Sigmoid colon (tissue), 6 donors: ENCODE measurements at regions not wholly inside any gene's neighbourhood (a gene's known extent, or its start where the extent isn't known, plus 50 kb on each side); places are given as distances from the start of the nearest gene placed in this dataset.

Experiments used
- DNase-seq: peaks from one replicate; pipeline ENCODE4 v3.0.0-alpha.2; 2019
- H3K27ac ChIP-seq, 4 donors: fragments of 200-600 bp; sonication (generic); one replicate each; pipeline ENCODE4 v1.5.1; 2016 to 2019; ENCODE audit warnings: mild to moderate bottlenecking in 1 of 4
- H3K27me3 ChIP-seq, 3 donors: fragments of 200-600 bp; sonication (generic); one replicate each; pipeline ENCODE4 v1.5.1; 2019; ENCODE audit warnings: mild to moderate bottlenecking in 1 of 3
- H3K36me3 ChIP-seq, 4 donors: fragments of 200-600 bp; sonication (generic); one replicate each; pipeline ENCODE4 v1.5.1; 2016 to 2019
- H3K4me1 ChIP-seq, 4 donors: fragments of 200-600 bp; sonication (generic); one replicate each; pipeline ENCODE4 v1.5.1; 2017 to 2019
- H3K4me3 ChIP-seq, 4 donors: fragments of 200-600 bp; sonication (generic); one replicate each; pipeline ENCODE4 v1.5.1; 2017 to 2019; ENCODE audit warnings: mild to moderate bottlenecking in 2 of 4, moderate library complexity in 1 of 4
- H3K9me3 ChIP-seq, 4 donors: fragments of 200-600 bp in 3 of 4; sonication (generic) in 3 of 4; one replicate each; pipeline versions ENCODE4 v1.5.1 to v1.6.1; 2013 to 2019
- EP300 ChIP-seq, 4 donors: sonication (generic); formaldehyde crosslinking; IDR thresholded peaks; one replicate each; pipeline ENCODE4 v1.6.1; 2017; ENCODE audit warnings: antibody characterized with exemption in 4 of 4
- POLR2A ChIP-seq, 2 donors: fragments of 450-650 bp; IDR thresholded peaks; one replicate each; pipeline ENCODE4 v1.6.1; 2016; ENCODE audit warnings: antibody characterized with exemption in 2 of 2, mild to moderate bottlenecking in 2 of 2, moderate library complexity in 2 of 2
- POLR2AphosphoS5 ChIP-seq, 4 donors: sonication (generic); formaldehyde crosslinking; IDR thresholded peaks; one replicate each; pipeline ENCODE4 v1.6.1; 2017; ENCODE audit warnings: antibody characterized with exemption in 4 of 4
- WGBS, 2 donors: extraction: QIAGEN DNeasy Blood & Tissue Kit; methylation state at CpG; one replicate each; pipeline ENCODE4 v1.1.7; 2013; 5-methylcytosine and 5-hydroxymethylcytosine counted together
- intact Hi-C: fragments of 100-400 bp; cut with DNase I; formaldehyde crosslinking; loops from one replicate; pipeline ENCODE4 v1.15.1; 2023
- TF ChIP-seq, protein P1 (sequence below), 4 experiments: fragments of 450-650 bp in 3 of 4; fragments of 200-600 bp in 1 of 4; IDR thresholded peaks; one replicate each; pipeline ENCODE4 v1.5.1; 2016 to 2019; ENCODE audit warnings: antibody characterized with exemption in 4 of 4, mild to moderate bottlenecking in 3 of 4, moderate library complexity in 2 of 4
- donor health status: healthy with polysubstance abuse.
- donor health status: healthy.

- Histone ChIP-seq H3K27me3 (no peaks in the 10 kb centered on the region), H3K4me1 (no peaks in the 10 kb centered on the region), H3K9me3 (no peaks in the 10 kb centered on the region), H3K4me3 (no peak overlapping the region), H3K27ac (no peak overlapping the region), H3K36me3 (no peaks in the 10 kb centered on the region)
- DNase-seq, result no peak
- no peak for TF ChIP-seq POLR2AphosphoS5 (IDR thresholded peaks at IDR 0.05)
- no peak for TF ChIP-seq POLR2A (IDR thresholded peaks at IDR 0.05)
- TF ChIP-seq, protein P1, sequence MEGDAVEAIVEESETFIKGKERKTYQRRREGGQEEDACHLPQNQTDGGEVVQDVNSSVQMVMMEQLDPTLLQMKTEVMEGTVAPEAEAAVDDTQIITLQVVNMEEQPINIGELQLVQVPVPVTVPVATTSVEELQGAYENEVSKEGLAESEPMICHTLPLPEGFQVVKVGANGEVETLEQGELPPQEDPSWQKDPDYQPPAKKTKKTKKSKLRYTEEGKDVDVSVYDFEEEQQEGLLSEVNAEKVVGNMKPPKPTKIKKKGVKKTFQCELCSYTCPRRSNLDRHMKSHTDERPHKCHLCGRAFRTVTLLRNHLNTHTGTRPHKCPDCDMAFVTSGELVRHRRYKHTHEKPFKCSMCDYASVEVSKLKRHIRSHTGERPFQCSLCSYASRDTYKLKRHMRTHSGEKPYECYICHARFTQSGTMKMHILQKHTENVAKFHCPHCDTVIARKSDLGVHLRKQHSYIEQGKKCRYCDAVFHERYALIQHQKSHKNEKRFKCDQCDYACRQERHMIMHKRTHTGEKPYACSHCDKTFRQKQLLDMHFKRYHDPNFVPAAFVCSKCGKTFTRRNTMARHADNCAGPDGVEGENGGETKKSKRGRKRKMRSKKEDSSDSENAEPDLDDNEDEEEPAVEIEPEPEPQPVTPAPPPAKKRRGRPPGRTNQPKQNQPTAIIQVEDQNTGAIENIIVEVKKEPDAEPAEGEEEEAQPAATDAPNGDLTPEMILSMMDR (IDR thresholded peaks at IDR 0.05), result no peak
- TF ChIP-seq EP300 (IDR thresholded peaks at IDR 0.05), result no peak
- intact Hi-C loops, result no loop called here
Measured at GRCh38 chr5:52328220-52328806, 459.4 kb upstream of the ITGA1 start.

DNA sequence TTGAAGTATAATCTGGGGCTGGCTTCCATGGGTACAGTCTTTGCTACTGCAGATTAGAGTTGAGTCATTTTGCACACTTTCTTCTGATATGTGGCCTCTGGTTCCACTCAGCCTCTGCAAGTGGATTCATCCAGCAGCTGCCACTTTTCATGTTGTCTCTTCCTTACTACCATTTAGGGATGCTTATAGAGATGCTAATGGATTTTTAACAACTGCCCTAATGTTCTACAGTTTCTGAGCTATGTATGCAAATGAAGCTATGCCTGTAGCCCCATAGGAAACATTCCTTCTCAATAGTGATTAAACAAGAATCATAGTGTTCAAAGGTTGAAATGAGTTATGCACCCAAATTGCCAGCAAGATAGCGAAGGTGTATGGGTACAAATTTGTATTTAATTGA is 456.0 kb upstream of the ITGA1 start:
- H3K36me3 ChIP-seq, result no peaks in the 10 kb centered on the region
- no peak overlapping the region for H3K27ac ChIP-seq
- 82 to 89% methylated on average over 1 of the region's 1 CpG for WGBS, 2 donors
- no peak overlapping the region for H3K4me3 ChIP-seq
- no peaks in the 10 kb centered on the region for H3K4me1 ChIP-seq
- peaks cover 0 to 2% (median 0%) of the 10 kb centered on the region in 4 donors for H3K9me3 ChIP-seq
- no peak for DNase-seq
- no peaks in the 10 kb centered on the region for H3K27me3 ChIP-seq
- TF ChIP-seq, protein P1 (IDR thresholded peaks at IDR 0.05), result no peak
- TF ChIP-seq EP300 (IDR thresholded peaks at IDR 0.05) (no peak), POLR2AphosphoS5 (IDR thresholded peaks at IDR 0.05) (no peak), POLR2A (IDR thresholded peaks at IDR 0.05) (no peak)
- intact Hi-C loops, result no loop called here

GRCh38 chr5:52334367-52334766 is 453.3 kb upstream of the ITGA1 start:
- 20 to 29% methylated on average over 5 of the region's 5 CpGs for WGBS, 2 donors

GRCh38 chr5:52339285-52339684 is 448.4 kb upstream of the ITGA1 start:
- TF ChIP-seq POLR2A (IDR thresholded peaks at IDR 0.05) (no peak), POLR2AphosphoS5 (IDR thresholded peaks at IDR 0.05) (no peak), EP300 (IDR thresholded peaks at IDR 0.05) (no peak)
- TF ChIP-seq, protein P1 (IDR thresholded peaks at IDR 0.05), result no peak
- no peak overlapping the region for H3K4me3 ChIP-seq
- WGBS, 2 donors, result 85% methylated on average over 3 of the region's 3 CpGs
- peaks cover 0 to 6% (median 0%) of the 10 kb centered on the region in 4 donors for H3K9me3 ChIP-seq
- intact Hi-C loops, result no loop called here
- no peaks in the 10 kb centered on the region for H3K36me3 ChIP-seq
- H3K27me3 ChIP-seq, result no peaks in the 10 kb centered on the region
- H3K4me1 ChIP-seq, result no peaks in the 10 kb centered on the region
- DNase-seq, result no peak
- H3K27ac ChIP-seq, result no peak overlapping the region

More at GRCh38 chr5:52334367-52334766, 453.3 kb upstream of the ITGA1 start:
- intact Hi-C loops, result no loop called here
- Histone ChIP-seq H3K27ac (no peak overlapping the region), H3K27me3 (no peaks in the 10 kb centered on the region), H3K9me3 (peaks cover 0 to 6% (median 0%) of the 10 kb centered on the region in 4 donors), H3K4me1 (no peaks in the 10 kb centered on the region), H3K36me3 (no peaks in the 10 kb centered on the region), H3K4me3 (no peak overlapping the region)
- no peak for DNase-seq
- TF ChIP-seq POLR2AphosphoS5 (IDR thresholded peaks at IDR 0.05), result peak in 2 of 4 donors; percentile 35 to 77
- TF ChIP-seq, protein P1 (IDR thresholded peaks at IDR 0.05), result no peak

DNA sequence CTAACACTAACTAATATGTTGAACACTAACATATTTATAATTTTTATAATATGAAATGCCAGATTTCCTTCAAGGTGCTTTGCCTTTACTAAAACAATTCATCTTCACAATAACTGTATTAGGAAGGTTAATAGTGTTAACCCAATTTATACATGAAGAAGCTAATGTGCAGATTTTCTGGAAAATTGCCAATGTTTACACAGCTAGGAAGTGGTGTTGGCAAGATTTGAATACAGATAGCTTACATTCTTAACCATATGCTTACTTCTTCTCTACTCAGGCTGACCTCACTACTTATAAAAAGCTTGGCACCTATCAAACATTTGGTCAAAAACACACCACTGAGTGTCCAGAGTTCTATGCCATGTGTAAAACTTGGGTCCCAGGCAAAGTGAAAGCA is 445.4 kb upstream of the ITGA1 start:
- Histone ChIP-seq H3K9me3 (no peaks in the 10 kb centered on the region), H3K4me3 (no peak overlapping the region), H3K4me1 (no peaks in the 10 kb centered on the region), H3K27me3 (no peaks in the 10 kb centered on the region), H3K36me3 (no peaks in the 10 kb centered on the region), H3K27ac (no peak overlapping the region)
- TF ChIP-seq POLR2AphosphoS5 (IDR thresholded peaks at IDR 0.05) (no peak), EP300 (IDR thresholded peaks at IDR 0.05) (no peak), POLR2A (IDR thresholded peaks at IDR 0.05) (no peak)
- TF ChIP-seq, protein P1 (IDR thresholded peaks at IDR 0.05), result no peak
- DNase-seq, result no peak
- intact Hi-C loops, result no loop called here
